GM23338 (cell line): ENCODE measurements at regions not wholly inside any gene's neighbourhood (a gene's known extent, or its start where the extent isn't known, plus 50 kb on each side); places are given as distances from the start of the nearest gene placed in this dataset.

Experiments
- ATAC-seq: fragments of 200-7000 bp; cut with Tn5 transposase; 3 replicates; pipeline ENCODE4 v1.9.1; 2020
- DNase-seq: peaks from one replicate; pipeline ENCODE4 v3.0.0-alpha.2; 2015; ENCODE audit warnings: low spot score
- H2AFZ ChIP-seq: fragments of 200-600 bp; sonication (generic); 2 replicates; pipeline ENCODE4 v1.8.0; 2016; ENCODE audit warnings: antibody characterized with exemption, mild to moderate bottlenecking, moderate library complexity
- H3F3A ChIP-seq: fragments of 200-600 bp; sonication (generic); replicated peaks from 2 replicates; pipeline ENCODE4 v1.8.0; 2017; ENCODE audit warnings: antibody characterized with exemption, mixed run types, low read depth
- H3K27ac ChIP-seq: fragments of 200-600 bp; sonication (generic); 2 replicates; pipeline ENCODE4 v1.6.1; 2016; ENCODE audit warnings: low read depth
- H3K27me3 ChIP-seq: fragments of 200-600 bp; sonication (generic); 2 replicates; pipeline ENCODE4 v1.8.0; 2016; ENCODE audit warnings: mild to moderate bottlenecking, mixed run types, moderate library complexity; ENCODE audit not compliant: insufficient read depth
- H3K36me3 ChIP-seq: fragments of 200-600 bp; sonication (generic); 2 replicates; pipeline ENCODE4 v1.8.0; 2016; ENCODE audit warnings: mild to moderate bottlenecking; ENCODE audit not compliant: insufficient read depth
- H3K4me1 ChIP-seq: fragments of 200-600 bp; sonication (generic); 2 replicates; pipeline ENCODE4 v1.8.0; 2016; ENCODE audit warnings: mild to moderate bottlenecking, moderate library complexity; ENCODE audit not compliant: insufficient read depth
- H3K4me2 ChIP-seq: fragments of 200-600 bp; sonication (generic); 2 replicates; pipeline ENCODE4 v1.7.1; 2017; ENCODE audit warnings: mixed run types
- H3K4me3 ChIP-seq: fragments of 200-600 bp; sonication (generic); 2 replicates; pipeline ENCODE4 v1.6.1; 2016; ENCODE audit warnings: mixed run types
- H3K79me2 ChIP-seq: fragments of 200-600 bp; sonication (generic); replicated peaks from 2 replicates; pipeline ENCODE4 v1.8.0; 2017; ENCODE audit warnings: mild to moderate bottlenecking; ENCODE audit not compliant: insufficient read depth
- H3K9me2 ChIP-seq: fragments of 200-600 bp; sonication (generic); 2 replicates; pipeline ENCODE4 v1.8.0; 2017; ENCODE audit not compliant: insufficient read depth
- H4K20me1 ChIP-seq: fragments of 200-600 bp; sonication (generic); replicated peaks from 2 replicates; pipeline ENCODE4 v1.8.0; 2017; ENCODE audit warnings: mild to moderate bottlenecking; ENCODE audit not compliant: insufficient read depth
- H3K27ac Mint-ChIP-seq: 2 replicates; pipeline ENCODE4 v1.8.0; 2020; ENCODE audit warnings: inconsistent platforms, mild to moderate bottlenecking, moderate library complexity, mixed read lengths
- H3K27me3 Mint-ChIP-seq: 3 replicates; pipeline ENCODE4 v1.8.0; 2022; ENCODE audit warnings: low read depth, mild to moderate bottlenecking, moderate library complexity, mixed read lengths, inconsistent platforms; ENCODE audit not compliant: insufficient read depth, poor library complexity
- H3K36me3 Mint-ChIP-seq: 3 replicates; pipeline ENCODE4 v1.8.0; 2021; ENCODE audit warnings: low read depth, mild to moderate bottlenecking, inconsistent platforms, moderate library complexity, mixed read lengths
- H3K4me1 Mint-ChIP-seq: 3 replicates; pipeline ENCODE4 v1.8.0; 2020; ENCODE audit warnings: mild to moderate bottlenecking, inconsistent platforms, mixed read lengths
- H3K4me3 Mint-ChIP-seq: 3 replicates; pipeline ENCODE4 v1.8.0; 2021; ENCODE audit warnings: moderate library complexity, mild to moderate bottlenecking, inconsistent platforms, mixed read lengths
- H3K9me3 Mint-ChIP-seq: 3 replicates; pipeline ENCODE4 v1.8.0; 2020; ENCODE audit warnings: moderate library complexity, mild to moderate bottlenecking, inconsistent platforms, mixed read lengths
- CREB1 ChIP-seq: fragments of 250-450 bp; sonication (Bioruptor Pico); IDR thresholded peaks from 2 replicates; pipeline ENCODE4 v1.5.0; 2020; ENCODE audit warnings: low read depth, mild to moderate bottlenecking, moderate library complexity
- EZH2 ChIP-seq: fragments of 200-600 bp; sonication (generic); IDR thresholded peaks from one replicate; pipeline ENCODE4 v1.8.0; 2017; ENCODE audit warnings: antibody characterized with exemption, mild to moderate bottlenecking, low read depth; ENCODE audit not compliant: unreplicated experiment
- EZH2phosphoT487 ChIP-seq: fragments of 200-600 bp; sonication (generic); IDR thresholded peaks from one replicate; pipeline ENCODE4 v1.8.1; 2018; ENCODE audit warnings: antibody characterized with exemption; ENCODE audit not compliant: unreplicated experiment
- JUNB ChIP-seq: IDR thresholded peaks from one replicate; pipeline ENCODE4 v1.6.1; 2016; ENCODE audit warnings: antibody characterized with exemption; ENCODE audit not compliant: unreplicated experiment
- NANOG ChIP-seq: IDR thresholded peaks from 2 replicates; pipeline ENCODE4 v1.6.1; 2016; ENCODE audit warnings: antibody characterized with exemption, borderline replicate concordance
- POLR2AphosphoS5 ChIP-seq: IDR thresholded peaks from 2 replicates; pipeline ENCODE4 v1.6.1; 2016; ENCODE audit warnings: antibody characterized with exemption, low read depth
- STAT1 ChIP-seq: IDR thresholded peaks from one replicate; pipeline ENCODE4 v1.6.1; 2016; ENCODE audit warnings: antibody characterized with exemption; ENCODE audit not compliant: unreplicated experiment
- TF ChIP-seq, protein P1 (sequence below): IDR thresholded peaks from one replicate; pipeline ENCODE4 v1.6.1; 2018; ENCODE audit warnings: antibody characterized with exemption; ENCODE audit not compliant: unreplicated experiment
- TF ChIP-seq, protein P2 (sequence below), 2 experiments: fragments of 200-600 bp in 1 of 2; sonication (generic) in 1 of 2; conservative IDR thresholded peaks; 2 replicates each; pipeline versions ENCODE4 v1.5.1 to v1.6.1; 2016 to 2017; ENCODE audit warnings: antibody characterized with exemption in 2 of 2, low read depth in 2 of 2, mild to moderate bottlenecking in 2 of 2, moderate library complexity in 1 of 2
- TF ChIP-seq, protein P3 (sequence below): IDR thresholded peaks from 2 replicates; pipeline ENCODE4 v1.6.1; 2016; ENCODE audit warnings: antibody characterized with exemption
- TF ChIP-seq, protein P4 (sequence below): fragments of 250-450 bp; sonication (Bioruptor Pico); IDR thresholded peaks from 2 replicates; pipeline ENCODE4 v1.5.0; 2020; ENCODE audit warnings: mild to moderate bottlenecking, moderate library complexity

DNA sequence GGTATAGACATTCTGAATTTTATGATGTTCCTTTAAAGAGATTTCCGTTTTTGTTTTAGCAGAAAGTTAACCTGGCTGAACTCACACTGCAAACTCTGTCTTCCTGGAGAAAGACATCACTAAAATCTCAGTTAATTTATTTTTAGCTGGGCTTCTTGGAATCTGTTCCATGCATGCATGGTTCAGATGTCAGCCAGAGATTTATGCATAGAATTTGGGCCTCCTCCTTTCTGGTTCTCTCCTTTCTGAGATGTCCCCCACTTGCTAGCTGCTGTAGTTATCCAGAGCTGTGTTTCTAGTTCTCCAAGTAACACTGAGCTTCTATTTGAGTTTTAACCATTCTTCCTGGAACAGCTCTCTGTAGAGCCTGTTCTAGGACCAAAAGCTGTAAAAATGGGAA lies 77.3 kb upstream of the TANC2 start:
- H3K27ac ChIP-seq: no peak overlapping the region
- Mint-ChIP-seq H3K27me3 (peaks cover 2% of the 10 kb centered on the region), H3K4me3 (no peak overlapping the region), H3K27ac (no peak overlapping the region), H3K4me1 (peaks cover 19% of the 10 kb centered on the region), H3K36me3 (no peaks in the 10 kb centered on the region), H3K9me3 (peaks cover 3% of the 10 kb centered on the region; the same call in 2 of the 3 replicates)
- H3K79me2 ChIP-seq: no peaks in the 10 kb centered on the region
- no peak overlapping the region for H3K4me3 ChIP-seq
- peaks cover 24% of the 10 kb centered on the region for H3K4me1 ChIP-seq
- no peaks in the 10 kb centered on the region for H3K9me2 ChIP-seq
- no peak overlapping the region for H3K4me2 ChIP-seq
- ATAC-seq (no peak), DNase-seq (no peak)
- no peaks in the 10 kb centered on the region for H4K20me1 ChIP-seq
- H3K36me3 ChIP-seq: no peaks in the 10 kb centered on the region
- no peaks in the 10 kb centered on the region for H3K27me3 ChIP-seq
- H2AFZ ChIP-seq: no peak overlapping the region
- H3F3A ChIP-seq: no peaks in the 10 kb centered on the region
- no peak for TF ChIP-seq EZH2phosphoT487
- TF ChIP-seq, protein P1, sequence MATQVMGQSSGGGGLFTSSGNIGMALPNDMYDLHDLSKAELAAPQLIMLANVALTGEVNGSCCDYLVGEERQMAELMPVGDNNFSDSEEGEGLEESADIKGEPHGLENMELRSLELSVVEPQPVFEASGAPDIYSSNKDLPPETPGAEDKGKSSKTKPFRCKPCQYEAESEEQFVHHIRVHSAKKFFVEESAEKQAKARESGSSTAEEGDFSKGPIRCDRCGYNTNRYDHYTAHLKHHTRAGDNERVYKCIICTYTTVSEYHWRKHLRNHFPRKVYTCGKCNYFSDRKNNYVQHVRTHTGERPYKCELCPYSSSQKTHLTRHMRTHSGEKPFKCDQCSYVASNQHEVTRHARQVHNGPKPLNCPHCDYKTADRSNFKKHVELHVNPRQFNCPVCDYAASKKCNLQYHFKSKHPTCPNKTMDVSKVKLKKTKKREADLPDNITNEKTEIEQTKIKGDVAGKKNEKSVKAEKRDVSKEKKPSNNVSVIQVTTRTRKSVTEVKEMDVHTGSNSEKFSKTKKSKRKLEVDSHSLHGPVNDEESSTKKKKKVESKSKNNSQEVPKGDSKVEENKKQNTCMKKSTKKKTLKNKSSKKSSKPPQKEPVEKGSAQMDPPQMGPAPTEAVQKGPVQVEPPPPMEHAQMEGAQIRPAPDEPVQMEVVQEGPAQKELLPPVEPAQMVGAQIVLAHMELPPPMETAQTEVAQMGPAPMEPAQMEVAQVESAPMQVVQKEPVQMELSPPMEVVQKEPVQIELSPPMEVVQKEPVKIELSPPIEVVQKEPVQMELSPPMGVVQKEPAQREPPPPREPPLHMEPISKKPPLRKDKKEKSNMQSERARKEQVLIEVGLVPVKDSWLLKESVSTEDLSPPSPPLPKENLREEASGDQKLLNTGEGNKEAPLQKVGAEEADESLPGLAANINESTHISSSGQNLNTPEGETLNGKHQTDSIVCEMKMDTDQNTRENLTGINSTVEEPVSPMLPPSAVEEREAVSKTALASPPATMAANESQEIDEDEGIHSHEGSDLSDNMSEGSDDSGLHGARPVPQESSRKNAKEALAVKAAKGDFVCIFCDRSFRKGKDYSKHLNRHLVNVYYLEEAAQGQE: no peak
- TF ChIP-seq, protein P2, sequence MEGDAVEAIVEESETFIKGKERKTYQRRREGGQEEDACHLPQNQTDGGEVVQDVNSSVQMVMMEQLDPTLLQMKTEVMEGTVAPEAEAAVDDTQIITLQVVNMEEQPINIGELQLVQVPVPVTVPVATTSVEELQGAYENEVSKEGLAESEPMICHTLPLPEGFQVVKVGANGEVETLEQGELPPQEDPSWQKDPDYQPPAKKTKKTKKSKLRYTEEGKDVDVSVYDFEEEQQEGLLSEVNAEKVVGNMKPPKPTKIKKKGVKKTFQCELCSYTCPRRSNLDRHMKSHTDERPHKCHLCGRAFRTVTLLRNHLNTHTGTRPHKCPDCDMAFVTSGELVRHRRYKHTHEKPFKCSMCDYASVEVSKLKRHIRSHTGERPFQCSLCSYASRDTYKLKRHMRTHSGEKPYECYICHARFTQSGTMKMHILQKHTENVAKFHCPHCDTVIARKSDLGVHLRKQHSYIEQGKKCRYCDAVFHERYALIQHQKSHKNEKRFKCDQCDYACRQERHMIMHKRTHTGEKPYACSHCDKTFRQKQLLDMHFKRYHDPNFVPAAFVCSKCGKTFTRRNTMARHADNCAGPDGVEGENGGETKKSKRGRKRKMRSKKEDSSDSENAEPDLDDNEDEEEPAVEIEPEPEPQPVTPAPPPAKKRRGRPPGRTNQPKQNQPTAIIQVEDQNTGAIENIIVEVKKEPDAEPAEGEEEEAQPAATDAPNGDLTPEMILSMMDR (conservative IDR thresholded peaks at IDR 0.05; ENCODE audit: low read depth in 2 of 2): no peak
- no peak for TF ChIP-seq POLR2AphosphoS5
- TF ChIP-seq, protein P3, sequence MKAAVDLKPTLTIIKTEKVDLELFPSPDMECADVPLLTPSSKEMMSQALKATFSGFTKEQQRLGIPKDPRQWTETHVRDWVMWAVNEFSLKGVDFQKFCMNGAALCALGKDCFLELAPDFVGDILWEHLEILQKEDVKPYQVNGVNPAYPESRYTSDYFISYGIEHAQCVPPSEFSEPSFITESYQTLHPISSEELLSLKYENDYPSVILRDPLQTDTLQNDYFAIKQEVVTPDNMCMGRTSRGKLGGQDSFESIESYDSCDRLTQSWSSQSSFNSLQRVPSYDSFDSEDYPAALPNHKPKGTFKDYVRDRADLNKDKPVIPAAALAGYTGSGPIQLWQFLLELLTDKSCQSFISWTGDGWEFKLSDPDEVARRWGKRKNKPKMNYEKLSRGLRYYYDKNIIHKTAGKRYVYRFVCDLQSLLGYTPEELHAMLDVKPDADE: no peak
- TF ChIP-seq STAT1: no peak
- no peak for TF ChIP-seq CREB1 (CRISPR knock-in tag)
- TF ChIP-seq, protein P4, sequence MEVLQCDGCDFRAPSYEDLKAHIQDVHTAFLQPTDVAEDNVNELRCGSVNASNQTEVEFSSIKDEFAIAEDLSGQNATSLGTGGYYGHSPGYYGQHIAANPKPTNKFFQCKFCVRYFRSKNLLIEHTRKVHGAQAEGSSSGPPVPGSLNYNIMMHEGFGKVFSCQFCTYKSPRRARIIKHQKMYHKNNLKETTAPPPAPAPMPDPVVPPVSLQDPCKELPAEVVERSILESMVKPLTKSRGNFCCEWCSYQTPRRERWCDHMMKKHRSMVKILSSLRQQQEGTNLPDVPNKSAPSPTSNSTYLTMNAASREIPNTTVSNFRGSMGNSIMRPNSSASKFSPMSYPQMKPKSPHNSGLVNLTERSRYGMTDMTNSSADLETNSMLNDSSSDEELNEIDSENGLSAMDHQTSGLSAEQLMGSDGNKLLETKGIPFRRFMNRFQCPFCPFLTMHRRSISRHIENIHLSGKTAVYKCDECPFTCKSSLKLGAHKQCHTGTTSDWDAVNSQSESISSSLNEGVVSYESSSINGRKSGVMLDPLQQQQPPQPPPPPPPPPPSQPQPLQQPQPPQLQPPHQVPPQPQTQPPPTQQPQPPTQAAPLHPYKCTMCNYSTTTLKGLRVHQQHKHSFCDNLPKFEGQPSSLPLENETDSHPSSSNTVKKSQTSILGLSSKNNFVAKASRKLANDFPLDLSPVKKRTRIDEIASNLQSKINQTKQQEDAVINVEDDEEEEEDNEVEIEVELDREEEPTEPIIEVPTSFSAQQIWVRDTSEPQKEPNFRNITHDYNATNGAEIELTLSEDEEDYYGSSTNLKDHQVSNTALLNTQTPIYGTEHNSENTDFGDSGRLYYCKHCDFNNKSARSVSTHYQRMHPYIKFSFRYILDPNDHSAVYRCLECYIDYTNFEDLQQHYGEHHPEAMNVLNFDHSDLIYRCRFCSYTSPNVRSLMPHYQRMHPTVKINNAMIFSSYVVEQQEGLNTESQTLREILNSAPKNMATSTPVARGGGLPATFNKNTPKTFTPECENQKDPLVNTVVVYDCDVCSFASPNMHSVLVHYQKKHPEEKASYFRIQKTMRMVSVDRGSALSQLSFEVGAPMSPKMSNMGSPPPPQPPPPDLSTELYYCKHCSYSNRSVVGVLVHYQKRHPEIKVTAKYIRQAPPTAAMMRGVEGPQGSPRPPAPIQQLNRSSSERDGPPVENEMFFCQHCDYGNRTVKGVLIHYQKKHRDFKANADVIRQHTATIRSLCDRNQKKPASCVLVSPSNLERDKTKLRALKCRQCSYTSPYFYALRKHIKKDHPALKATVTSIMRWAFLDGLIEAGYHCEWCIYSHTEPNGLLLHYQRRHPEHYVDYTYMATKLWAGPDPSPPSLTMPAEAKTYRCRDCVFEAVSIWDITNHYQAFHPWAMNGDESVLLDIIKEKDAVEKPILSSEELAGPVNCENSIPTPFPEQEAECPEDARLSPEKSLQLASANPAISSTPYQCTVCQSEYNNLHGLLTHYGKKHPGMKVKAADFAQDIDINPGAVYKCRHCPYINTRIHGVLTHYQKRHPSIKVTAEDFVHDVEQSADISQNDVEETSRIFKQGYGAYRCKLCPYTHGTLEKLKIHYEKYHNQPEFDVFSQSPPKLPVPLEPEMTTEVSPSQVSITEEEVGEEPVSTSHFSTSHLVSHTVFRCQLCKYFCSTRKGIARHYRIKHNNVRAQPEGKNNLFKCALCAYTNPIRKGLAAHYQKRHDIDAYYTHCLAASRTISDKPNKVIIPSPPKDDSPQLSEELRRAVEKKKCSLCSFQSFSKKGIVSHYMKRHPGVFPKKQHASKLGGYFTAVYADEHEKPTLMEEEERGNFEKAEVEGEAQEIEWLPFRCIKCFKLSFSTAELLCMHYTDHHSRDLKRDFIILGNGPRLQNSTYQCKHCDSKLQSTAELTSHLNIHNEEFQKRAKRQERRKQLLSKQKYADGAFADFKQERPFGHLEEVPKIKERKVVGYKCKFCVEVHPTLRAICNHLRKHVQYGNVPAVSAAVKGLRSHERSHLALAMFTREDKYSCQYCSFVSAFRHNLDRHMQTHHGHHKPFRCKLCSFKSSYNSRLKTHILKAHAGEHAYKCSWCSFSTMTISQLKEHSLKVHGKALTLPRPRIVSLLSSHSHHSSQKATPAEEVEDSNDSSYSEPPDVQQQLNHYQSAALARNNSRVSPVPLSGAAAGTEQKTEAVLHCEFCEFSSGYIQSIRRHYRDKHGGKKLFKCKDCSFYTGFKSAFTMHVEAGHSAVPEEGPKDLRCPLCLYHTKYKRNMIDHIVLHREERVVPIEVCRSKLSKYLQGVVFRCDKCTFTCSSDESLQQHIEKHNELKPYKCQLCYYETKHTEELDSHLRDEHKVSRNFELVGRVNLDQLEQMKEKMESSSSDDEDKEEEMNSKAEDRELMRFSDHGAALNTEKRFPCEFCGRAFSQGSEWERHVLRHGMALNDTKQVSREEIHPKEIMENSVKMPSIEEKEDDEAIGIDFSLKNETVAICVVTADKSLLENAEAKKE (CRISPR knock-in tag): no peak
- no peak for TF ChIP-seq EZH2
- no peak for TF ChIP-seq NANOG
- no peak for TF ChIP-seq JUNB
